ENCODE measurements at regions not wholly inside any gene's neighbourhood (a gene's known extent, or its start where the extent isn't known, plus 50 kb on each side); places are given as distances from the start of the nearest gene placed in this dataset.

GRCh38 chr20:41956338-41957074, 338.3 kb upstream of the CHD6 start:
- no peaks in the 10 kb centered on the region for H3K4me1 ChIP-seq (ENCODE audit: control insufficient read depth, extremely low read depth, insufficient read depth, low read length)
- dilution Hi-C loops (cut with MboI; ENCODE audit: extremely low pct_ligation_motif_present, low sequenced_read_pairs): no loop called here
- no peaks in the 10 kb centered on the region for H3K36me3 ChIP-seq (ENCODE audit: control insufficient read depth in 2 of 2, extremely low read depth in 1 of 2, insufficient read depth in 2 of 2, low read length in 2 of 2)
- TF ChIP-seq EZH2 (IDR thresholded peaks at IDR 0.05; ENCODE audit: low read length) (no peak), CTCF (optimal IDR thresholded peaks at IDR 0.05 in 1 of 3, IDR thresholded peaks at IDR 0.05 in 1 of 3, conservative IDR thresholded peaks at IDR 0.05 in 1 of 3; ENCODE audit: extremely low read depth in 1 of 3, insufficient read depth in 2 of 3, low read length in 3 of 3) (peak; percentile 49 to 66 (median 57))
- no peak overlapping the region for H3K27ac ChIP-seq (ENCODE audit: control insufficient read depth, insufficient read depth, low read length)
- no peaks in the 10 kb centered on the region for H3K79me2 ChIP-seq (ENCODE audit: control insufficient read depth, insufficient read depth, low read length)
- no peaks in the 10 kb centered on the region for H3K27me3 ChIP-seq (ENCODE audit: control insufficient read depth, extremely low read depth, insufficient read depth, low read length)
- no peak for DNase-seq (ENCODE audit: low read depth, low spot score)
- H3K9ac ChIP-seq (ENCODE audit: control insufficient read depth, extremely low read depth, insufficient read depth, low read length): no peak overlapping the region
- H3K4me2 ChIP-seq (ENCODE audit: control insufficient read depth, extremely low read depth, insufficient read depth, low read depth, low read length): no peak overlapping the region
- H3K4me3 ChIP-seq (ENCODE audit: control insufficient read depth in 2 of 3, extremely low read depth in 1 of 3, insufficient read depth in 2 of 3, low read depth in 1 of 3, low read length in 3 of 3): no peak overlapping the region
- H3K9me3 ChIP-seq (ENCODE audit: control insufficient read depth, low read depth, low read length): no peaks in the 10 kb centered on the region
- no peaks in the 10 kb centered on the region for H4K20me1 ChIP-seq (ENCODE audit: control insufficient read depth, extremely low read depth, insufficient read depth, low read length)
- no peak overlapping the region for H2AFZ ChIP-seq (ENCODE audit: control insufficient read depth, low read length)
- FAIRE-seq: no peak
- H3K9me1 ChIP-seq (ENCODE audit: control insufficient read depth, extremely low read depth, insufficient read depth, low read length): no peaks in the 10 kb centered on the region

GRCh38 chr20:41952166-41952565, 334.0 kb upstream of the CHD6 start:
- dilution Hi-C loops (cut with MboI; ENCODE audit: extremely low pct_ligation_motif_present, low sequenced_read_pairs): no loop called here
- no peaks in the 10 kb centered on the region for H3K36me3 ChIP-seq (ENCODE audit: control insufficient read depth in 2 of 2, extremely low read depth in 1 of 2, insufficient read depth in 2 of 2, low read length in 2 of 2)
- no peak overlapping the region for H3K27ac ChIP-seq (ENCODE audit: control insufficient read depth, insufficient read depth, low read length)
- DNase-seq (ENCODE audit: low read depth, low spot score) (no peak), FAIRE-seq (no peak)
- TF ChIP-seq CTCF (optimal IDR thresholded peaks at IDR 0.05 in 1 of 3, IDR thresholded peaks at IDR 0.05 in 1 of 3, conservative IDR thresholded peaks at IDR 0.05 in 1 of 3; ENCODE audit: extremely low read depth in 1 of 3, insufficient read depth in 2 of 3, low read length in 3 of 3) (no peak), EZH2 (IDR thresholded peaks at IDR 0.05; ENCODE audit: low read length) (no peak)
- no peaks in the 10 kb centered on the region for H3K9me3 ChIP-seq (ENCODE audit: control insufficient read depth, low read depth, low read length)
- no peak overlapping the region for H3K4me2 ChIP-seq (ENCODE audit: control insufficient read depth, extremely low read depth, insufficient read depth, low read depth, low read length)
- H3K27me3 ChIP-seq (ENCODE audit: control insufficient read depth, extremely low read depth, insufficient read depth, low read length): no peaks in the 10 kb centered on the region
- H3K79me2 ChIP-seq (ENCODE audit: control insufficient read depth, insufficient read depth, low read length): no peaks in the 10 kb centered on the region
- no peak overlapping the region for H3K4me3 ChIP-seq (ENCODE audit: control insufficient read depth in 2 of 3, extremely low read depth in 1 of 3, insufficient read depth in 2 of 3, low read depth in 1 of 3, low read length in 3 of 3)
- no peak overlapping the region for H2AFZ ChIP-seq (ENCODE audit: control insufficient read depth, low read length)
- H3K9ac ChIP-seq (ENCODE audit: control insufficient read depth, extremely low read depth, insufficient read depth, low read length): no peak overlapping the region
- H3K9me1 ChIP-seq (ENCODE audit: control insufficient read depth, extremely low read depth, insufficient read depth, low read length): no peaks in the 10 kb centered on the region
- no peaks in the 10 kb centered on the region for H3K4me1 ChIP-seq (ENCODE audit: control insufficient read depth, extremely low read depth, insufficient read depth, low read length)
- H4K20me1 ChIP-seq (ENCODE audit: control insufficient read depth, extremely low read depth, insufficient read depth, low read length): no peaks in the 10 kb centered on the region
